ENCODE measurements at regions not wholly inside any gene's neighbourhood (a gene's known extent, or its start where the extent isn't known, plus 50 kb on each side); places are given as distances from the start of the nearest gene placed in this dataset.

GRCh38 chr1:193774536-193775323, 588.3 kb upstream of the B3GALT2 start:
- Histone ChIP-seq H3K36me3 (ENCODE audit: control insufficient read depth, insufficient read depth, low read length) (no peaks in the 10 kb centered on the region), H3K4me3 (ENCODE audit: low read depth, low read length) (no peak overlapping the region), H3K27me3 (replicated peaks; ENCODE audit: control insufficient read depth, insufficient read depth, low read length) (no peaks in the 10 kb centered on the region), H3K4me1 (no peaks in the 10 kb centered on the region), H3K9me3 (no peaks in the 10 kb centered on the region; the same call in 1 of the 2 replicates)
- Mint-ChIP-seq H3K4me1 (ENCODE audit: low read depth, unreplicated experiment) (no peaks in the 10 kb centered on the region), H3K27ac (ENCODE audit: unreplicated experiment) (no peak overlapping the region), H3K9me3 (ENCODE audit: unreplicated experiment) (peaks cover 7% of the 10 kb centered on the region), H3K36me3 (ENCODE audit: insufficient read depth, unreplicated experiment) (no peaks in the 10 kb centered on the region), H3K27me3 (ENCODE audit: insufficient read depth, unreplicated experiment) (no peaks in the 10 kb centered on the region), H3K4me3 (ENCODE audit: unreplicated experiment) (no peak overlapping the region)
- no TSS peak for BruUV-seq (replicated peaks)
- CTCF ChIA-PET: no interaction called here
- no peak for DNase-seq
- POLR2A ChIA-PET: no interaction called here
- intact Hi-C loops (cut with micrococcal nuclease; ENCODE audit: unreplicated experiment): no loop called here
- TF ChIP-seq, protein P1, sequence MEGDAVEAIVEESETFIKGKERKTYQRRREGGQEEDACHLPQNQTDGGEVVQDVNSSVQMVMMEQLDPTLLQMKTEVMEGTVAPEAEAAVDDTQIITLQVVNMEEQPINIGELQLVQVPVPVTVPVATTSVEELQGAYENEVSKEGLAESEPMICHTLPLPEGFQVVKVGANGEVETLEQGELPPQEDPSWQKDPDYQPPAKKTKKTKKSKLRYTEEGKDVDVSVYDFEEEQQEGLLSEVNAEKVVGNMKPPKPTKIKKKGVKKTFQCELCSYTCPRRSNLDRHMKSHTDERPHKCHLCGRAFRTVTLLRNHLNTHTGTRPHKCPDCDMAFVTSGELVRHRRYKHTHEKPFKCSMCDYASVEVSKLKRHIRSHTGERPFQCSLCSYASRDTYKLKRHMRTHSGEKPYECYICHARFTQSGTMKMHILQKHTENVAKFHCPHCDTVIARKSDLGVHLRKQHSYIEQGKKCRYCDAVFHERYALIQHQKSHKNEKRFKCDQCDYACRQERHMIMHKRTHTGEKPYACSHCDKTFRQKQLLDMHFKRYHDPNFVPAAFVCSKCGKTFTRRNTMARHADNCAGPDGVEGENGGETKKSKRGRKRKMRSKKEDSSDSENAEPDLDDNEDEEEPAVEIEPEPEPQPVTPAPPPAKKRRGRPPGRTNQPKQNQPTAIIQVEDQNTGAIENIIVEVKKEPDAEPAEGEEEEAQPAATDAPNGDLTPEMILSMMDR (IDR thresholded peaks at IDR 0.05; ENCODE audit: insufficient read depth in 1 of 2, low read depth in 1 of 2, low read length in 1 of 2, severe bottlenecking in 1 of 2, unreplicated experiment in 1 of 2): no peak

DNA sequence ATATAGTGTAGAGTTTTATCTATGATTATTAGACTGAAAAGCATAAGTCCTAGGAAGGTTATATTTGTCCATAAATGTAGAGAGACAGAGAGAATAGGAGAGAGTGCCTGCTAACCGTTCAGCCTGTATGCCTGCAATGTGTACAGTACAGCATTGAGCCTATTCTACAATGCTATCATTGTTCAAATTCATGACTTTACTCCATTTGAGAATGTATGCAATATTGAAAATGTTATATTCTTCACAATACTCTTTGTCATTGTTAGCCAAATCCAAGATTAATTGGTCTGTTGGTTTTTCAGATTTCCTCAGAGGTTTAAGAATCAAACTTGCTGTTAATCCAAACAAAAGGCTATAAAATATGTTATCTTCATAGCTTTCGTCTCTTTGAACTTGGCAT, 585.2 kb upstream of the B3GALT2 start:
- H3K9me3 ChIP-seq: no peaks in the 10 kb centered on the region; the same call in 1 of the 2 replicates
- ChIA-PET POLR2A (no interaction called here), CTCF (no interaction called here)
- Mint-ChIP-seq H3K9me3 (ENCODE audit: unreplicated experiment) (peaks cover 7% of the 10 kb centered on the region), H3K4me3 (ENCODE audit: unreplicated experiment) (no peak overlapping the region), H3K4me1 (ENCODE audit: low read depth, unreplicated experiment) (no peaks in the 10 kb centered on the region), H3K27me3 (ENCODE audit: insufficient read depth, unreplicated experiment) (no peaks in the 10 kb centered on the region), H3K27ac (ENCODE audit: unreplicated experiment) (no peak overlapping the region), H3K36me3 (ENCODE audit: insufficient read depth, unreplicated experiment) (no peaks in the 10 kb centered on the region)
- TF ChIP-seq, protein P1 (IDR thresholded peaks at IDR 0.05; ENCODE audit: insufficient read depth in 1 of 2, low read depth in 1 of 2, low read length in 1 of 2, severe bottlenecking in 1 of 2, unreplicated experiment in 1 of 2): no peak
- BruUV-seq (replicated peaks): no TSS peak
- no peaks in the 10 kb centered on the region for H3K36me3 ChIP-seq (ENCODE audit: control insufficient read depth, insufficient read depth, low read length)
- no peak for DNase-seq
- H3K4me1 ChIP-seq: no peaks in the 10 kb centered on the region
- H3K4me3 ChIP-seq (ENCODE audit: low read depth, low read length): no peak overlapping the region
- H3K27me3 ChIP-seq (replicated peaks; ENCODE audit: control insufficient read depth, insufficient read depth, low read length): no peaks in the 10 kb centered on the region
- intact Hi-C loops (cut with micrococcal nuclease; ENCODE audit: unreplicated experiment): no loop called here

DNA sequence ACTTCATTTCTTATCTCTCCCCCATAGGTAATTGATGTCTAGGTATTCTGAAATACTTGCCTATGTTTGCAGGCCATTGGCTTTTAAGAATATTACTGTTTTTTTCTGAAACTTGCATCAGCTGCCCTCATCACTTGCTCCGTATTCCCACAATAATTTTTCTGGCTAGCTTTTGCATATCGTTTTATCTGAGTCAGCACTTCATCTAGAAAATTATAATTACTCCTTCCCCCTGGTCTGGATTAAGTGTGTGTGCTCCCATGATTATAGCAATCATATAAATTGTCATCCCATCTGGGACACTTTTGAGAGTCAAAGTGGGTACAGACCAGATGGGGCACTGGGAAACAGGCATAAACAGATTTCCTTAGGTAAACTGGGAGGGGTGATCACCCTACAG, 583.2 kb upstream of the B3GALT2 start:
- no TSS peak for BruUV-seq (replicated peaks)
- ChIA-PET CTCF (no interaction called here), POLR2A (no interaction called here)
- H3K4me1 ChIP-seq: no peaks in the 10 kb centered on the region
- H3K27ac Mint-ChIP-seq (ENCODE audit: unreplicated experiment): no peak overlapping the region
- no peaks in the 10 kb centered on the region for H3K27me3 Mint-ChIP-seq (ENCODE audit: insufficient read depth, unreplicated experiment)
- H3K9me3 ChIP-seq: no peaks in the 10 kb centered on the region; the same call in 1 of the 2 replicates
- H3K36me3 ChIP-seq (ENCODE audit: control insufficient read depth, insufficient read depth, low read length): no peaks in the 10 kb centered on the region
- H3K4me3 Mint-ChIP-seq (ENCODE audit: unreplicated experiment): no peak overlapping the region
- peaks cover 7% of the 10 kb centered on the region for H3K9me3 Mint-ChIP-seq (ENCODE audit: unreplicated experiment)
- no peak for DNase-seq
- TF ChIP-seq, protein P1 (IDR thresholded peaks at IDR 0.05; ENCODE audit: insufficient read depth in 1 of 2, low read depth in 1 of 2, low read length in 1 of 2, severe bottlenecking in 1 of 2, unreplicated experiment in 1 of 2): no peak
- H3K4me1 Mint-ChIP-seq (ENCODE audit: low read depth, unreplicated experiment): no peaks in the 10 kb centered on the region
- intact Hi-C loops (cut with micrococcal nuclease; ENCODE audit: unreplicated experiment): no loop called here
- H3K4me3 ChIP-seq (ENCODE audit: low read depth, low read length): no peak overlapping the region
- no peaks in the 10 kb centered on the region for H3K27me3 ChIP-seq (replicated peaks; ENCODE audit: control insufficient read depth, insufficient read depth, low read length)
- no peaks in the 10 kb centered on the region for H3K36me3 Mint-ChIP-seq (ENCODE audit: insufficient read depth, unreplicated experiment)
